ENCODE measurements at regions not wholly inside any gene's neighbourhood (a gene's known extent, or its start where the extent isn't known, plus 50 kb on each side); places are given as distances from the start of the nearest gene placed in this dataset.
"Not testable (repeated sequence)": the region's sequence is repeated elsewhere in the genome, so short reads cannot be mapped to it uniquely, and the experiment has no call there.

GRCh38 chr7:13631207-13632049 lies 358.0 kb downstream of the ETV1 start:
- not testable (repeated sequence) for DNase-seq

DNA sequence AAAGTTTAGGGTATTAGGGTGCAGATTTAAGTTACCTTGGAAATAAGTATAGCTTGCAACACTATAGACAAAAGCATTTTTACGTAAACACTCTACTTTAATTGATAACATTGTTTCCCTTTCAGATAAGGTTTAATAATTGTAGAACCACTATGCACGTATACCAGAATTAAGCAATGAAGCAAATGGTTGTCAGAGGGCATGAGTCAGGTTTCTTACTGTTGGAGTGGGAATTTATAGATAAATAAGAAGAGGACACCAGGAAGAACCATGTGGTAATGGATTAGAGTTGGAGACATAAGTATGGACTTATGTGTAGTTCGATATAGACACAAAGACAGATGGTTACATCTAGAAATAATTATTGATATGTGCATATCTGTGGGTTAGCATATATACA lies 355.6 kb downstream of the ETV1 start:
- DNase-seq = no peak

DNA sequence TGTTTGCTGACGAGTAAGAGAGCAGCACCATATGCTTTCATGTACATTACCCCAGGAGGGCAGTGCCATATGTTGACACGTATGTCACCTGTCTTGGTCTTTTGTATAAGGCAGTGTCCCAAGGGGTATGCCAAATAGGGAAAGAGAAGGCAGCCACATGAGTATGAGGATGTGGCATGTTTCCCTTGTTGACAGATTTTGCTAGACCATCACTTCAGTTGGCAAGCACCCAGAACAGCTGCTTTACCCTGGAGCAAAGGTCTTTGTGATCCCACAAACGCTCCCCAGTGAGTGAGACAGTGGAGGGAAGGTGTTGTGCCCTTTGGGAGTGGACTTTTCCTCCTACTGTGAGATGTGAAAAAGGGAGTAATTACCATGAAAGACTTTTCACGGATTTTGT lies 350.1 kb downstream of the ETV1 start:
- no peak for DNase-seq

DNA sequence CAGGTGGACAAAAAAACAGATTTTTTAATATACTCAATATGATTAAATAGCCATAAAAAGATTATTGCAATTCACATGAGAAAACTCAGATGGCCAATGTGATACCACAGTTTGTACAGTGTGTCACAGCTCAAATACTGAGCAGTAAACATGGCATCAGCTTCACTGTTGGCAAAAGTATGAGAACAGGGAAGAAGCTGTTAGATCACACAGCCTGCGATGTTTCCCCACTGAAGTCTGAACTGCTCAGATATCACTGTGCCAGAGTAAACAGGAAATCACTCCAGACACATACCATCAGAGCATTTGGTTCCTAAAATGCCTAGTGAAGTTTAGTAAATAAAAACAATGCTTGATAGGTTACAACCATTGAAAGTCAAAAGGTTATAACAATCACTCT lies 347.8 kb downstream of the ETV1 start:
- DNase-seq = no peak

GRCh38 chr7:13651167-13651566 lies 338.3 kb downstream of the ETV1 start:
- DNase-seq = no peak

DNA sequence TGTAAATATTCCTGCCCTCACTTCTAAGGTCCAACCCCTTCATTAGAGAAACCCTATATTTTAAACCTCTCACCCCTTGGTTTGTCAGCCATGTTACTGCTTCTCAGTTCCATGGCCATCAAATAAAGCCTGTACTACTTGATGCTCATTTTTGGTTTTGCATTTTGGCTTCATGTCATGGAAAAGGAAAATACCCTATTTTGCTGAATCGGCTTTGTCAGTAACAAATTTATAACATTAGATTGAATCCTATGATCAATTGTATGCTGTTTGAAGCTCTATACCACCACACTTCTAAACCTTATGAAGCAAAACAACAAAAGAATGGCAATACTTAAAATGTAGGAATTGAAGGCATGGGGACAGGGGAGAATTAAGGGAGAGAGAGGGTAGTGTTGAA lies 333.1 kb downstream of the ETV1 start:
- no peak for DNase-seq

DNA sequence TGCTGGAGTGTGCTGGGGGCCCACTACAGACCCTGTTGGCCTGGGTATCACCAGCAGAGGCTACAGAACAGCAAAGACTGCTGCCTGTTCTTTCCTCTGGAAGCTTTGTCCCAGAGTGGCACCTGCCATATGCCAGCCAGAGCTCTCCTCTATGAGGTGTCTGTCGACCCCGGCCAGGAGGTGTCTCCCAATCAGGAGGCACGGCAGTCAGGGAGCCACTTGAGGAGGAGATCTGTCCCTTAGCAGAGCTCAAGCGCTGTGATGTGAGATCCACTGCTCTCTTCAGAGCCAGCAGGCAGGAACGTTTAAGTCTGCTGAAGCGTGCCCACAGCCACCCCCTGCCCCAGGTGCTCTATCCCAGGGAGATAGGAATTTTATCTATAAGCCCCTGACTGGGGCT lies 316.2 kb downstream of the ETV1 start:
- DNase-seq = no peak

- DNase-seq = no peak
Measured at GRCh38 chr7:13682626-13683025, 306.8 kb downstream of the ETV1 start.

DNA sequence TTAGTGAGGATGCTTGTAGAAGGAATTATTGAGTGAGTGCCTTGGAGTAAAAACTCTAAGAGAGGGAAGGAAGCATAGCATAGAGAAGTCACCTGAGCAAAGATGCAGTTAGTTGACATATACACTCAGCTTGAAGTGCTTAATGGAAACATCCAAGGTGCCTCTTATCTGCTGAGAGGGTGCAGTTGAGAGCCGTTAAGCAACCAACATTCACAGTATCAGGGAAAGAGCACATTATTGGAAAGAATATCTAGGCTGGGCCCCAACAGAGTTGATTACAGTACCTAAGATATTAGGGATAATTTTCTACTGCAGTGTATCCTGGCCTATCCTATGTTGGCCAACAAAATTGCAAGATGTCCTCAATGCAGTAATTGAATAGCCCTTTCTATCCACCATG lies 302.0 kb downstream of the ETV1 start:
- DNase-seq = no peak

- no peak for DNase-seq
Measured at GRCh38 chr7:13692548-13692947, 296.9 kb downstream of the ETV1 start.

- no peak for DNase-seq
Measured at GRCh38 chr7:13702251-13702650, 287.2 kb downstream of the ETV1 start.

- DNase-seq = no peak
Measured at GRCh38 chr7:13708670-13709069, 280.8 kb downstream of the ETV1 start.

GRCh38 chr7:13713092-13713491 lies 276.4 kb downstream of the ETV1 start:
- DNase-seq = no peak

DNA sequence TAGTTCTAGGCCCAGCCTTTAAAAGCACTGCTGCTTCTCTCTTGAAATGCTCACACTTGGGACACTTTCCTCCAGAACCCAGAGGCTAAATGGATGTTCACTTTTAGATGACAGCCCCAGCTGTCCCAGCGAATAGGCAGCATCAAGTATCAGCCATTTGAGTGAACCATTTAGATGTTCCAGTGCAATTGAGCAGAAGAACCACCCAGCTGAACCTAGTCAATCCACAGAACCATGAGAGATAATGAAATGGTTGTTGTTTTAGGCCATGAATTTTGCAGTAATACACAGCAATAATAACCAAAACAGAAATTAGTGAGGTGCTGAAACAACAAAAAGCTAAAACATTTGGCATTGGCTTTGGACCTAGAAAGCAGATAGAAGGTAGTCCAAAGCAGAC lies 273.9 kb downstream of the ETV1 start:
- no peak for DNase-seq

GRCh38 chr7:13717031-13717430 lies 272.4 kb downstream of the ETV1 start:
- DNase-seq = no peak

DNA sequence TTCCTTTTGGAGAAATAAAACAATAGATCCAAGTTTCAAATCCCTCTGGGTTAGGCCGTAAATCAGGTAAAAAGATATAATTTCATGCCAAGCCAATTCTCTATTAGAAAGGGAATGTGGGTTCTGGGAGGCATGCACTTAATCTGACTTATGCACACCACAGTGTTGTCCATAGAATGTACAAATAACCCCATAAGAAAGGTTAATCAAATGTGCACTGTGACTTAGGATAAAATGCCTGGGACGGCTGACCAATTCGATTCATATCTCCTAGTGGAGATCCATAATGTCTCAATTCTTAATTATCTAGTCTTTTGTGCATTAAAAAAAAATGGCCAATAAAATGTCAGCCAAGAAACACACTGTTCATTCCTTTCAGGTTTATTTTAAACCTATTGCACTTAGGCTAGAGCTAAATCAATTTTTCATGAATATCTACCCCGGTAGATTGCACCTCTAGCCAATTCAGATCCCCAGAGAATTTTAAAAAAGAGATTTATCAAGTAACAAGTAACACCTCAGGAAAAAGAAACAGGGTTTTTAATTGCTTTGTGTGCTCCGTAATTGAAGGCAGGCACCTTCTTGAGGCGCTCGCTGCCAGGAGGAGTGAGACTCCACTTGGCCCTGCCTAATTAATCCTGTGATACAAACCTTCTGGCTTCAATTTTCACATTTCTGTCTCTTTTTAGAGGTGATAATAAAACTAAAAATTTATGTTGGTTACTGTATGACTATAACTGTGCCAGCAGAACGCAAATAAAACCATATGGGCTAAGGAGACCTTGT lies 265.1 kb downstream of the ETV1 start:
- no peak for DNase-seq

GRCh38 chr7:13724977-13725566 lies 264.4 kb downstream of the ETV1 start:
- no peak for DNase-seq

- DNase-seq = no peak
Measured at GRCh38 chr7:13725591-13725990, 263.9 kb downstream of the ETV1 start.

GRCh38 chr7:13727279-13727678 lies 262.2 kb downstream of the ETV1 start:
- no peak for DNase-seq

GRCh38 chr7:13727751-13728150 lies 261.7 kb downstream of the ETV1 start:
- DNase-seq = no peak

- not testable (repeated sequence) for DNase-seq
Measured at GRCh38 chr7:13728430-13728829, 261.0 kb downstream of the ETV1 start.

DNA sequence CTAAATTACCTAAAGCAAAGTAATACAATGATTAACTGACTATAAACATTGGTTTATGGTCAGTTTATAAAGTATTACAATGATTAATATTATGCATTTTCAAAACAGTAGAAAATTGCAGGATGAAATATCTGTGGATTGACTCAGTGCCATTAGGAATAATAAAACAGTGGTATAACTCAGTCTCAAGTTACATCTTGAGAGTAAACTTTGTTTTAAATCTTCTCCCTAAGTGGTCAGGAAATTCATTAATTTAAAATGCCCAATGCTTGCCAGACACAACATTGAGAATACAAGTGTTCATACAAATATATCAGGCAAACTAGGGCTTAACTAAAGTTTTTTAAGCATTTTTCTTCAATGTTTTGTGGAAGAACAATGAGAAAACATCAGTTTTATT lies 257.8 kb downstream of the ETV1 start:
- DNase-seq = no peak

DNA sequence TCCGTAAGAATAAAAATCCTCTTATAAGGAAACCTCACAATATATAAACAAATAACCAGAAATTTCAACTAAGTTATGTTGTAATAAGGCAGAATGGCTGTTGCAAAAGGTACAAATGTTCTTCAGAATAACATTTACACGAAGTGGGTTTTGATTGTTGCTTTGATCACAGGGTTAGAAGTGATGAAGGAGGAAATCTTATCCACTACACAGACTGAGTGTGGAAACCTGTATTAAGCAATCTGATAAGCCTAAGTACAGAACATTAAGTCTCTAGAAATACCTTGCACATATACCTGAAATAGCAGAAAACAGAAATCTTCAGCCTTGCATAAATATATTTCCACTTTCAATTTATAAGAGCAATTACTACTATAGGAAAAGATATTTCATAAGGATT lies 251.9 kb downstream of the ETV1 start:
- no peak for DNase-seq

DNA sequence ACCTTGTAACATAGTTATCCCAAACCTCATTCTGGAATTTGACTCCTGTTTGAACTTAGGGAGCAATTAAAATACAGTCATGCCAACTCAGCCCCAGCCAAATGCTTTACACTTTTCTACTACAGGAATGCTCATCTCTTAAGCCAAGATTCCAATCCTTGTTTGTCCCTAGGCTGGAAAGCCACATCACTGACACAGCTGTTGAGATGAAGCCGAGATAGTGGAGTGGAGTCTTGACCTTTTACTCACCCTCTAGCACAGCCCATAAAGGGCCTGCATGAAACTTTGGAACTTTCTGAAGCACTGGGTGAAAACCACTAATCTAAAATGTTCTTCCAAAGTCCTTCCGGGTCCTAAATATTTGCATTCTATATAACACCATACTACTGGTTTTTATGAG lies 247.3 kb downstream of the ETV1 start:
- DNase-seq = no peak

Measured in CD4-positive, alpha-beta T cell treated with Interleukin-6 for 4 hours (primary cell).